SK-N-SH (cell line): ENCODE measurements at regions not wholly inside any gene's neighbourhood (a gene's known extent, or its start where the extent isn't known, plus 50 kb on each side); places are given as distances from the start of the nearest gene placed in this dataset.

ENCODE experiments used
- CTCF ChIA-PET: fragments of 300-600, 350-600 bp; formaldehyde crosslinking; extraction: SDS; loops from one replicate; lab custom pipeline; 2021; lab: Yijun Ruan, JAX
- POLR2A ChIA-PET: fragments of 350-600 bp; sonication (Branson Sonifier 250); formaldehyde crosslinking; extraction: SDS; loops from one replicate; lab custom pipeline; 2020; ENCODE audit warnings: antibody characterized with exemption, inconsistent platforms; lab: Yijun Ruan, JAX
- DNase-seq: peaks from one replicate; pipeline ENCODE4 v3.0.0; 2012
- H2AFZ ChIP-seq: fragments of 200-600 bp; sonication (generic); 2 replicates; pipeline ENCODE4 v1.8.1; 2016; ENCODE audit warnings: antibody characterized with exemption, mild to moderate bottlenecking, low read depth
- H3F3A ChIP-seq: fragments of 200-600 bp; sonication (generic); replicated peaks from 2 replicates; pipeline ENCODE3; 2016; ENCODE audit warnings: antibody characterized with exemption, mild to moderate bottlenecking; ENCODE audit not compliant: insufficient read depth
- H3K27ac ChIP-seq, 2 experiments: fragments of 200-500 bp in 1 of 2; fragments of 200-600 bp in 1 of 2; sonication (Bioruptor generic) in 1 of 2; sonication (generic), shearing (Covaris generic) in 1 of 2; 2 replicates each; pipeline versions ENCODE4 v1.5.1 to v1.6.1; 2014 to 2016; ENCODE audit warnings: low read depth in 2 of 2, inconsistent platforms in 1 of 2, low read length in 1 of 2, mild to moderate bottlenecking in 1 of 2, mixed read lengths in 1 of 2
- H3K27me3 ChIP-seq: fragments of 200-600 bp; sonication (generic), shearing (Covaris generic); 2 replicates; pipeline ENCODE4 v1.6.1; 2016; ENCODE audit warnings: mixed run types; ENCODE audit not compliant: insufficient read depth
- H3K36me3 ChIP-seq, 2 experiments: fragments of 200-500 bp in 1 of 2; fragments of 200-600 bp in 1 of 2; sonication (Bioruptor generic) in 1 of 2; sonication (generic) in 1 of 2; replicated peaks in 1 of 2; 2 replicates each; pipeline versions ENCODE3 to v1.5.1; 2014 to 2016; ENCODE audit warnings: low read length in 1 of 2, mild to moderate bottlenecking in 1 of 2; ENCODE audit not compliant: insufficient read depth in 2 of 2, control insufficient read depth in 1 of 2
- H3K4me1 ChIP-seq, 2 experiments: fragments of 200-500 bp in 1 of 2; fragments of 200-600 bp in 1 of 2; sonication (Bioruptor generic) in 1 of 2; sonication (generic), shearing (Covaris generic) in 1 of 2; 2 replicates each; pipeline versions ENCODE4 v1.5.1 to v1.6.1; 2014 to 2016; ENCODE audit warnings: low read depth in 1 of 2, low read length in 1 of 2, mixed run types in 1 of 2; ENCODE audit not compliant: insufficient read depth in 2 of 2, control insufficient read depth in 1 of 2
- H3K4me2 ChIP-seq: fragments of 200-600 bp; sonication (generic), shearing (Covaris generic); 2 replicates; pipeline ENCODE4 v1.6.1; 2017; ENCODE audit warnings: mixed run types
- H3K4me3 ChIP-seq, 2 experiments: fragments of 200-500 bp in 1 of 2; fragments of 200-600 bp in 1 of 2; sonication (Bioruptor generic) in 1 of 2; sonication (generic), shearing (Covaris generic) in 1 of 2; 2 replicates each; pipeline versions ENCODE4 v1.5.1 to v1.8.1; 2014 to 2016; ENCODE audit warnings: low read depth in 2 of 2, inconsistent platforms in 1 of 2, low read length in 1 of 2, mild to moderate bottlenecking in 1 of 2, mixed read lengths in 1 of 2, moderate library complexity in 1 of 2
- H3K79me2 ChIP-seq: fragments of 200-600 bp; sonication (generic); 2 replicates; pipeline ENCODE4 v1.8.1; 2017; ENCODE audit warnings: mild to moderate bottlenecking; ENCODE audit not compliant: insufficient read depth
- H3K9ac ChIP-seq: fragments of 200-600 bp; sonication (generic); 2 replicates; pipeline ENCODE4 v1.6.1; 2017; ENCODE audit warnings: mixed run types
- H3K9me2 ChIP-seq: fragments of 200-600 bp; sonication (generic); 2 replicates; pipeline ENCODE4 v1.6.1; 2017; ENCODE audit warnings: mixed run types
- H3K9me3 ChIP-seq: fragments of 200-600 bp; sonication (generic); 2 replicates; pipeline ENCODE4 v1.6.1; 2017; ENCODE audit warnings: mixed run types, mild to moderate bottlenecking, moderate library complexity
- H4K20me1 ChIP-seq: fragments of 200-600 bp; sonication (generic); 2 replicates; pipeline ENCODE4 v1.6.1; 2017; ENCODE audit warnings: mild to moderate bottlenecking, mixed run types; ENCODE audit not compliant: insufficient read depth
- CHD2 ChIP-seq: fragments of 150-350 bp; IDR thresholded peaks from 2 replicates; pipeline ENCODE4 v1.6.1; 2018; ENCODE audit warnings: low read length; ENCODE audit not compliant: partially characterized antibody
- EP300 ChIP-seq, 2 experiments: IDR thresholded peaks; 2 replicates each; pipeline versions ENCODE4 v1.4.0 to v1.6.1; 2012; ENCODE audit warnings: borderline replicate concordance in 1 of 2, low read depth in 1 of 2, low read length in 1 of 2
- FOXM1 ChIP-seq: IDR thresholded peaks from 2 replicates; pipeline ENCODE4 v1.4.0; 2012; ENCODE audit warnings: low read depth, mild to moderate bottlenecking
- GATA2 ChIP-seq: sonication (generic); formaldehyde crosslinking; IDR thresholded peaks from 2 replicates; pipeline ENCODE4 v1.5.0; 2020; ENCODE audit warnings: mild to moderate bottlenecking, missing genetic modification reagents
- NFIC ChIP-seq: IDR thresholded peaks from 2 replicates; pipeline ENCODE4 v1.4.0; 2012; ENCODE audit warnings: borderline replicate concordance
- NRF1 ChIP-seq: IDR thresholded peaks from 2 replicates; pipeline ENCODE4 v1.6.1; 2012; ENCODE audit warnings: low read depth, mild to moderate bottlenecking, low read length
- RAD21 ChIP-seq: IDR thresholded peaks from 2 replicates; pipeline ENCODE4 v1.6.1; 2012; ENCODE audit warnings: mild to moderate bottlenecking, low read length
- RCOR1 ChIP-seq: fragments of 150-350 bp; IDR thresholded peaks from 2 replicates; pipeline ENCODE4 v1.6.1; 2017; ENCODE audit warnings: antibody characterized with exemption, low read length
- RXRA ChIP-seq: IDR thresholded peaks from 2 replicates; pipeline ENCODE4 v1.4.0; 2012; ENCODE audit warnings: low read depth, mild to moderate bottlenecking, borderline replicate concordance
- SIN3A ChIP-seq: IDR thresholded peaks from 2 replicates; pipeline ENCODE4 v1.6.1; 2012; ENCODE audit warnings: low read depth, mild to moderate bottlenecking, low read length, moderate library complexity, borderline replicate concordance
- SMC3 ChIP-seq: IDR thresholded peaks from 2 replicates; pipeline ENCODE4 v1.6.1; 2012; ENCODE audit warnings: low read depth, low read length, improper control_type of control experiment
- TCF12 ChIP-seq: IDR thresholded peaks from 2 replicates; pipeline ENCODE4 v1.4.0; 2012
- TEAD4 ChIP-seq: IDR thresholded peaks from 2 replicates; pipeline ENCODE4 v1.4.0; 2012; ENCODE audit warnings: mild to moderate bottlenecking, borderline replicate concordance; ENCODE audit not compliant: insufficient read depth
- USF1 ChIP-seq: IDR thresholded peaks from 2 replicates; pipeline ENCODE4 v1.4.0; 2012; ENCODE audit warnings: low read depth, borderline replicate concordance
- USF2 ChIP-seq: fragments of 150-350 bp; IDR thresholded peaks from 2 replicates; pipeline ENCODE4 v1.6.1; 2017; ENCODE audit warnings: antibody characterized with exemption, low read length, low read depth, borderline replicate concordance
- ZBTB33 ChIP-seq: IDR thresholded peaks from 2 replicates; pipeline ENCODE4 v1.4.0; 2012; ENCODE audit warnings: low read depth, borderline replicate concordance
- WGBS: methylation state at CpG from one replicate; pipeline ENCODE4 v1.1.6; 2017; ENCODE audit warnings: low lambda C conversion rate; 5-methylcytosine and 5-hydroxymethylcytosine counted together
- TF ChIP-seq, protein P1 (sequence below): IDR thresholded peaks from 2 replicates; pipeline ENCODE4 v1.6.1; 2012; ENCODE audit warnings: mild to moderate bottlenecking, low read depth, low read length, moderate library complexity
- TF ChIP-seq, protein P2 (sequence below): IDR thresholded peaks from 2 replicates; pipeline ENCODE4 v1.4.0; 2012; ENCODE audit warnings: low read depth

DNA sequence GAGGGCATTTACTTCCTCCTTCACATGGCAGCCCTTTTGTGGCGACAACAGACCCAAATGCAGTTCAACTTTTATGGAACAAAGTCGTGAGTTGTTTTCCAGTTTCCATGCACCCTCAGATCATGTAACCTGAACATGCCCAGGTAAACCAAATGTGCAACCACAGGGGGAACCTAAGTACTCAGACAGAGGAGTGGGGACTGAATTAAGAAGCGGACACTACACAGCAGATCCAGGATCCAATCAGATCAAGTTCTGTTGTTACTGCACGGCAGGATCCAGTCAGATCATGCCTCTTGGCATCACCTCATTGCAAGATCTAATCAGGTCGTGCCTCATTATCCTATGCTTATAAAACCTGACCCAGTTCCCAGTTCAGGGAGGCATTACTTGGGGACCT, 115.7 kb downstream of the MATN1 start:
- Histone ChIP-seq H3K9me3 (no peaks in the 10 kb centered on the region), H3K27me3 (no peaks in the 10 kb centered on the region), H3K27ac (no peak overlapping the region), H2AFZ (no peak overlapping the region)
- CTCF ChIA-PET = no interaction called here
- WGBS = 20% methylated on average over 5 of the region's 5 CpGs
- TF ChIP-seq RAD21 (no peak), ZBTB33 (no peak), RCOR1 (no peak), EP300 (IDR thresholded peaks at IDR 0.05; ENCODE audit: borderline replicate concordance in 1 of 2, low read depth in 1 of 2, low read length in 1 of 2) (no peak), TCF12 (no peak), FOXM1 (no peak), CHD2 (no peak), USF2 (no peak), SMC3 (no peak), NRF1 (no peak), RXRA (no peak), USF1 (no peak), GATA2 (CRISPR knock-in tag) (no peak), NFIC (no peak), SIN3A (no peak), TEAD4 (no peak)
- TF ChIP-seq, protein P1, sequence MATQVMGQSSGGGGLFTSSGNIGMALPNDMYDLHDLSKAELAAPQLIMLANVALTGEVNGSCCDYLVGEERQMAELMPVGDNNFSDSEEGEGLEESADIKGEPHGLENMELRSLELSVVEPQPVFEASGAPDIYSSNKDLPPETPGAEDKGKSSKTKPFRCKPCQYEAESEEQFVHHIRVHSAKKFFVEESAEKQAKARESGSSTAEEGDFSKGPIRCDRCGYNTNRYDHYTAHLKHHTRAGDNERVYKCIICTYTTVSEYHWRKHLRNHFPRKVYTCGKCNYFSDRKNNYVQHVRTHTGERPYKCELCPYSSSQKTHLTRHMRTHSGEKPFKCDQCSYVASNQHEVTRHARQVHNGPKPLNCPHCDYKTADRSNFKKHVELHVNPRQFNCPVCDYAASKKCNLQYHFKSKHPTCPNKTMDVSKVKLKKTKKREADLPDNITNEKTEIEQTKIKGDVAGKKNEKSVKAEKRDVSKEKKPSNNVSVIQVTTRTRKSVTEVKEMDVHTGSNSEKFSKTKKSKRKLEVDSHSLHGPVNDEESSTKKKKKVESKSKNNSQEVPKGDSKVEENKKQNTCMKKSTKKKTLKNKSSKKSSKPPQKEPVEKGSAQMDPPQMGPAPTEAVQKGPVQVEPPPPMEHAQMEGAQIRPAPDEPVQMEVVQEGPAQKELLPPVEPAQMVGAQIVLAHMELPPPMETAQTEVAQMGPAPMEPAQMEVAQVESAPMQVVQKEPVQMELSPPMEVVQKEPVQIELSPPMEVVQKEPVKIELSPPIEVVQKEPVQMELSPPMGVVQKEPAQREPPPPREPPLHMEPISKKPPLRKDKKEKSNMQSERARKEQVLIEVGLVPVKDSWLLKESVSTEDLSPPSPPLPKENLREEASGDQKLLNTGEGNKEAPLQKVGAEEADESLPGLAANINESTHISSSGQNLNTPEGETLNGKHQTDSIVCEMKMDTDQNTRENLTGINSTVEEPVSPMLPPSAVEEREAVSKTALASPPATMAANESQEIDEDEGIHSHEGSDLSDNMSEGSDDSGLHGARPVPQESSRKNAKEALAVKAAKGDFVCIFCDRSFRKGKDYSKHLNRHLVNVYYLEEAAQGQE = no peak
- TF ChIP-seq, protein P2, sequence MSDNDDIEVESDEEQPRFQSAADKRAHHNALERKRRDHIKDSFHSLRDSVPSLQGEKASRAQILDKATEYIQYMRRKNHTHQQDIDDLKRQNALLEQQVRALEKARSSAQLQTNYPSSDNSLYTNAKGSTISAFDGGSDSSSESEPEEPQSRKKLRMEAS = no peak
- TF ChIP-seq, all 33 proteins: peak for 0
- Histone ChIP-seq H3F3A (no peaks in the 10 kb centered on the region), H4K20me1 (no peaks in the 10 kb centered on the region), H3K4me3 (no peak overlapping the region), H3K79me2 (no peaks in the 10 kb centered on the region), H3K9me2 (no peaks in the 10 kb centered on the region), H3K4me1 (peaks cover 0 to 11% of the 10 kb centered on the region in 2 experiments; a peak in 1 of 4 replicates), H3K36me3 (no peaks in the 10 kb centered on the region), H3K9ac (no peak overlapping the region), H3K4me2 (no peak overlapping the region)
- POLR2A ChIA-PET = no interaction called here
- DNase-seq = no peak
